B cell (primary cell): ENCODE measurements at regions not wholly inside any gene's neighbourhood (a gene's known extent, or its start where the extent isn't known, plus 50 kb on each side); places are given as distances from the start of the nearest gene placed in this dataset.

Experiments
- ATAC-seq: fragments of 200-7000 bp; cut with Tn5 transposase; one replicate; pipeline ENCODE4 v1.10.0; 2021; ENCODE audit warnings: low read depth, mild to moderate bottlenecking, moderate number of reproducible peaks, moderate library complexity
- CTCF ChIA-PET: fragments of 350-600 bp; sonication (Branson Sonifier 250); formaldehyde crosslinking; loops from one replicate; lab custom pipeline; 2021; ENCODE audit warnings: antibody characterized with exemption, inconsistent platforms; lab: Charles Lee
- POLR2A ChIA-PET: fragments of 350-600 bp; sonication (Branson Sonifier 250); formaldehyde crosslinking; loops from one replicate; lab custom pipeline; 2021; ENCODE audit warnings: antibody characterized with exemption; lab: Charles Lee
- DNase-seq: peaks from one replicate; pipeline ENCODE4 v3.0.0; 2013
- H2AFZ ChIP-seq: 2 replicates; pipeline ENCODE4 v1.6.1; 2012; ENCODE audit warnings: mild to moderate bottlenecking, low read depth, low read length; ENCODE audit not compliant: insufficient read depth, poor library complexity, severe bottlenecking
- H3K27ac ChIP-seq, 2 donors: 1 replicate in 1 of 2; 2 replicates in 1 of 2; pipeline ENCODE4 v1.5.1; 2012 to 2013; ENCODE audit warnings: low read length in 2 of 2, mild to moderate bottlenecking in 2 of 2, moderate library complexity in 1 of 2
- H3K27me3 ChIP-seq, 4 experiments: fragments of 200-600 bp in 1 of 4; sonication (generic) in 1 of 4; replicated peaks in 1 of 4; 1 replicate in 2 of 4; 2 replicates in 2 of 4; pipeline versions ENCODE4 v1.6.1 to v1.7.0; 2013 to 2016; ENCODE audit warnings: low read length in 3 of 4, mild to moderate bottlenecking in 2 of 4, mixed read lengths in 1 of 4, moderate library complexity in 1 of 4; ENCODE audit not compliant: insufficient read depth in 4 of 4, control insufficient read depth in 3 of 4; ENCODE audit errors: control extremely low read depth in 1 of 4
- H3K36me3 ChIP-seq, 2 experiments: replicated peaks in 1 of 2; 1 replicate in 1 of 2; 2 replicates in 1 of 2; pipeline versions ENCODE4 v1.6.1 to v1.7.1; 2013; ENCODE audit warnings: low read length in 1 of 2; ENCODE audit not compliant: insufficient read depth in 2 of 2, control insufficient read depth in 1 of 2; ENCODE audit errors: control extremely low read depth in 1 of 2, extremely low read depth in 1 of 2
- H3K4me1 ChIP-seq, 2 donors: fragments of 200-600 bp in 1 of 2; sonication (generic) in 1 of 2; 1 replicate in 1 of 2; 2 replicates in 1 of 2; pipeline versions ENCODE4 v1.5.1 to v1.6.1; 2013 to 2017; ENCODE audit warnings: low read length in 2 of 2; ENCODE audit not compliant: control insufficient read depth in 2 of 2, insufficient read depth in 2 of 2
- H3K4me2 ChIP-seq: replicated peaks from 2 replicates; pipeline ENCODE3; 2012; ENCODE audit warnings: mild to moderate bottlenecking, low read depth, low read length; ENCODE audit not compliant: poor library complexity, severe bottlenecking
- H3K4me3 ChIP-seq, 5 experiments: fragments of 200-600 bp in 1 of 5; sonication (generic) in 1 of 5; 1 replicate in 3 of 5; 2 replicates in 2 of 5; pipeline versions ENCODE4 v1.5.1 to v1.7.0; 2011 to 2016; ENCODE audit warnings: low read length in 4 of 5, mild to moderate bottlenecking in 4 of 5, low read depth in 2 of 5, control low read depth in 1 of 5, moderate library complexity in 1 of 5; ENCODE audit not compliant: insufficient read depth in 1 of 5; ENCODE audit errors: control extremely low read depth in 1 of 5, extremely low read depth in 1 of 5
- H3K79me2 ChIP-seq: fragments of 200-600 bp; sonication (generic); one replicate; pipeline ENCODE4 v1.6.0; 2016; ENCODE audit warnings: low read length; ENCODE audit not compliant: control insufficient read depth, insufficient read depth
- H3K9ac ChIP-seq: fragments of 200-600 bp; sonication (generic); 2 replicates; pipeline ENCODE4 v1.6.1; 2017; ENCODE audit warnings: mild to moderate bottlenecking, low read length, moderate library complexity
- H3K9me3 ChIP-seq, 3 donors: one replicate each; pipeline versions ENCODE4 v1.6.1 to v1.7.1; 2013; ENCODE audit warnings: low read length in 2 of 3; ENCODE audit not compliant: control insufficient read depth in 2 of 3, insufficient read depth in 1 of 3; ENCODE audit errors: control extremely low read depth in 1 of 3
- H4K20me1 ChIP-seq: 2 replicates; pipeline ENCODE4 v1.6.0; 2012; ENCODE audit warnings: mild to moderate bottlenecking, low read length; ENCODE audit not compliant: insufficient read depth, control insufficient read depth, poor library complexity, severe bottlenecking
- H3K27ac Mint-ChIP-seq: one replicate; pipeline ENCODE4 v1.8.0; 2021; ENCODE audit warnings: mixed read lengths
- H3K27me3 Mint-ChIP-seq: one replicate; pipeline ENCODE4 v1.8.0; 2021; ENCODE audit warnings: mixed read lengths
- H3K4me1 Mint-ChIP-seq: one replicate; pipeline ENCODE4 v1.8.0; 2021; ENCODE audit warnings: mixed read lengths
- H3K4me3 Mint-ChIP-seq: one replicate; pipeline ENCODE4 v1.8.0; 2021; ENCODE audit warnings: mixed read lengths
- H3K9me3 Mint-ChIP-seq: one replicate; pipeline ENCODE4 v1.8.0; 2022; ENCODE audit warnings: mixed read lengths; ENCODE audit not compliant: insufficient read depth
- EZH2 ChIP-seq: IDR thresholded peaks from 2 replicates; pipeline ENCODE4 v1.6.1; 2012; ENCODE audit warnings: borderline replicate concordance, low read depth, mild to moderate bottlenecking, moderate library complexity, low read length; ENCODE audit not compliant: insufficient read depth, poor library complexity, severe bottlenecking
- WGBS: methylation state at CpG from one replicate; pipeline ENCODE4 v1.1.5; 2013; ENCODE audit warnings: missing lambda C conversion rate; ENCODE audit not compliant: insufficient coverage; 5-methylcytosine and 5-hydroxymethylcytosine counted together
- intact Hi-C: fragments of 100-400 bp; cut with micrococcal nuclease; formaldehyde crosslinking; loops from one replicate; pipeline ENCODE4 v1.10.0; 2022
- TF ChIP-seq, protein P1 (sequence below): fragments of 200-600 bp; IDR thresholded peaks from one replicate; pipeline ENCODE4 v1.8.0; 2022; ENCODE audit warnings: antibody characterized with exemption, mild to moderate bottlenecking

DNA sequence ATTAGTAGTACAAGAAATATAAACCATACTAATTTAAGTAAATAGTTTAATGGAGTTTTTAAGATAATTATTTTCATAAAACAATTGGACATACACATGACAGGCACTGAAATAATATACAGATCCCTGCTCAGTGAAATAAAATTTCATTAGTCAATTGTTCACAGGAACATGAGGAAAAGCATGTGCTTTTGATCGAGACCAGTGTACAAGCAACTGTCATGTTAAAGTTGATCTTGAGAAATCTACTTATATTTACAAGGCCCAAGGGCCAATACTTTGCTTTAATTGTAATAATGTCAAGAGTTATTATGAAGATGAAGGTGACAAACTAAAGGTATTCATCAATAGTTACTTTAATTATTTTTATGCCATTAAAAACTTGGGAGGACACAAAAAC is 792.7 kb upstream of the LUZP2 start:
- H3K9ac ChIP-seq = no peak overlapping the region
- H4K20me1 ChIP-seq = no peaks in the 10 kb centered on the region
- ATAC-seq = no peak
- H3K9me3 ChIP-seq = no peaks in the 10 kb centered on the region
- H3K79me2 ChIP-seq = no peaks in the 10 kb centered on the region
- no peak for TF ChIP-seq EZH2
- TF ChIP-seq, protein P1, sequence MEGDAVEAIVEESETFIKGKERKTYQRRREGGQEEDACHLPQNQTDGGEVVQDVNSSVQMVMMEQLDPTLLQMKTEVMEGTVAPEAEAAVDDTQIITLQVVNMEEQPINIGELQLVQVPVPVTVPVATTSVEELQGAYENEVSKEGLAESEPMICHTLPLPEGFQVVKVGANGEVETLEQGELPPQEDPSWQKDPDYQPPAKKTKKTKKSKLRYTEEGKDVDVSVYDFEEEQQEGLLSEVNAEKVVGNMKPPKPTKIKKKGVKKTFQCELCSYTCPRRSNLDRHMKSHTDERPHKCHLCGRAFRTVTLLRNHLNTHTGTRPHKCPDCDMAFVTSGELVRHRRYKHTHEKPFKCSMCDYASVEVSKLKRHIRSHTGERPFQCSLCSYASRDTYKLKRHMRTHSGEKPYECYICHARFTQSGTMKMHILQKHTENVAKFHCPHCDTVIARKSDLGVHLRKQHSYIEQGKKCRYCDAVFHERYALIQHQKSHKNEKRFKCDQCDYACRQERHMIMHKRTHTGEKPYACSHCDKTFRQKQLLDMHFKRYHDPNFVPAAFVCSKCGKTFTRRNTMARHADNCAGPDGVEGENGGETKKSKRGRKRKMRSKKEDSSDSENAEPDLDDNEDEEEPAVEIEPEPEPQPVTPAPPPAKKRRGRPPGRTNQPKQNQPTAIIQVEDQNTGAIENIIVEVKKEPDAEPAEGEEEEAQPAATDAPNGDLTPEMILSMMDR = no peak
- WGBS = no CpG with 5 or more reads among the region's 1 CpG
- no peaks in the 10 kb centered on the region for H3K36me3 ChIP-seq
- H3K4me3 Mint-ChIP-seq = no peak overlapping the region
- no peaks in the 10 kb centered on the region for H3K4me1 ChIP-seq
- H3K27ac ChIP-seq = no peak overlapping the region
- DNase-seq = no peak
- CTCF ChIA-PET = no interaction called here
- intact Hi-C loops = no loop called here
- H3K27ac Mint-ChIP-seq = no peak overlapping the region
- H2AFZ ChIP-seq = no peak overlapping the region
- H3K27me3 ChIP-seq = no peaks in the 10 kb centered on the region
- POLR2A ChIA-PET = no interaction called here
- no peak overlapping the region for H3K4me2 ChIP-seq
- no peak overlapping the region for H3K4me3 ChIP-seq
- H3K27me3 Mint-ChIP-seq = no peaks in the 10 kb centered on the region
- no peaks in the 10 kb centered on the region for H3K4me1 Mint-ChIP-seq
- H3K9me3 Mint-ChIP-seq = peaks cover 4% of the 10 kb centered on the region

DNA sequence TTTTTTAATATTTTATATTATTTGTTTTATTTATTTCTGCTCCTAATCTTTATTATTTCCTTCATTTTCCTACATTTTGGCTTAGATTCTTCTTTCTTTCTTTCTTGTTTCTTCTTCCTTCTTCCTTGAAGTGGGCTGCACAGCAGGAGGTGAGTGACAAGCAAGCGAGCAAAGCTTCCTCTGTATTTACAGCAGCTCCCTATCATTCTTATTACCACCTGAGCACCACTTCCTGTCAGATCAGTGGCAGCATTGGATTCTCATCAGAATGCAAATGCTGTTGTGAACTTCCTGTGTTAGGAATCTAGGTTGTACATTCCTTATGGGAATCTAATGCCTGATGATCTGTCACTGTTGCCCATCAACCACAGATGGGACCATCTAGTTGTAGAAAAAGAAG is 784.9 kb upstream of the LUZP2 start:
- Histone ChIP-seq H3K4me1 (no peaks in the 10 kb centered on the region), H3K9ac (no peak overlapping the region), H3K36me3 (no peaks in the 10 kb centered on the region), H3K27me3 (no peaks in the 10 kb centered on the region), H3K4me2 (no peak overlapping the region), H4K20me1 (no peaks in the 10 kb centered on the region), H3K27ac (no peak overlapping the region), H3K9me3 (no peaks in the 10 kb centered on the region), H3K4me3 (no peak overlapping the region), H3K79me2 (no peaks in the 10 kb centered on the region), H2AFZ (no peak overlapping the region)
- no peaks in the 10 kb centered on the region for H3K4me1 Mint-ChIP-seq
- no peak for TF ChIP-seq EZH2
- TF ChIP-seq, protein P1 = no peak
- no peak overlapping the region for H3K27ac Mint-ChIP-seq
- intact Hi-C loops = no loop called here
- no peak overlapping the region for H3K4me3 Mint-ChIP-seq
- POLR2A ChIA-PET = no interaction called here
- no peak for ATAC-seq
- H3K27me3 Mint-ChIP-seq = no peaks in the 10 kb centered on the region
- peaks cover 7% of the 10 kb centered on the region for H3K9me3 Mint-ChIP-seq
- DNase-seq = no peak
- 100% methylated on average over 1 of the region's 1 CpG for WGBS
- CTCF ChIA-PET = no interaction called here
